GM23338 (cell line): ENCODE measurements at regions not wholly inside any gene's neighbourhood (a gene's known extent, or its start where the extent isn't known, plus 50 kb on each side); places are given as distances from the start of the nearest gene placed in this dataset.

Experiments
- CREB1 ChIP-seq: fragments of 250-450 bp; sonication (Bioruptor Pico); IDR thresholded peaks from 2 replicates; pipeline ENCODE4 v1.5.0; 2020; ENCODE audit warnings: low read depth, mild to moderate bottlenecking, moderate library complexity
- EZH2 ChIP-seq: fragments of 200-600 bp; sonication (generic); IDR thresholded peaks from one replicate; pipeline ENCODE4 v1.8.0; 2017; ENCODE audit warnings: antibody characterized with exemption, mild to moderate bottlenecking, low read depth; ENCODE audit not compliant: unreplicated experiment
- EZH2phosphoT487 ChIP-seq: fragments of 200-600 bp; sonication (generic); IDR thresholded peaks from one replicate; pipeline ENCODE4 v1.8.1; 2018; ENCODE audit warnings: antibody characterized with exemption; ENCODE audit not compliant: unreplicated experiment
- JUNB ChIP-seq: IDR thresholded peaks from one replicate; pipeline ENCODE4 v1.6.1; 2016; ENCODE audit warnings: antibody characterized with exemption; ENCODE audit not compliant: unreplicated experiment
- POLR2AphosphoS5 ChIP-seq: IDR thresholded peaks from 2 replicates; pipeline ENCODE4 v1.6.1; 2016; ENCODE audit warnings: antibody characterized with exemption, low read depth
- STAT1 ChIP-seq: IDR thresholded peaks from one replicate; pipeline ENCODE4 v1.6.1; 2016; ENCODE audit warnings: antibody characterized with exemption; ENCODE audit not compliant: unreplicated experiment
- ZNF114 ChIP-seq: fragments of 250-450 bp; sonication (Bioruptor Pico); IDR thresholded peaks from 2 replicates; pipeline ENCODE4 v1.5.0; 2020; ENCODE audit warnings: mild to moderate bottlenecking, moderate library complexity
- ZNF331 ChIP-seq: fragments of 250-450 bp; sonication (Bioruptor Pico); IDR thresholded peaks from 2 replicates; pipeline ENCODE4 v1.5.0; 2020; ENCODE audit warnings: low read depth, mild to moderate bottlenecking, moderate library complexity
- TF ChIP-seq, protein P1 (sequence below), 2 experiments: fragments of 200-600 bp in 1 of 2; sonication (generic) in 1 of 2; conservative IDR thresholded peaks; 2 replicates each; pipeline versions ENCODE4 v1.5.1 to v1.6.1; 2016 to 2017; ENCODE audit warnings: antibody characterized with exemption in 2 of 2, low read depth in 2 of 2, mild to moderate bottlenecking in 2 of 2, moderate library complexity in 1 of 2
- TF ChIP-seq, protein P2 (sequence below): IDR thresholded peaks from one replicate; pipeline ENCODE4 v1.6.1; 2018; ENCODE audit warnings: antibody characterized with exemption; ENCODE audit not compliant: unreplicated experiment
- TF ChIP-seq, protein P3 (sequence below): IDR thresholded peaks from 2 replicates; pipeline ENCODE4 v1.6.1; 2016; ENCODE audit warnings: antibody characterized with exemption
- TF ChIP-seq, protein P4 (sequence below): fragments of 250-450 bp; sonication (Bioruptor Pico); IDR thresholded peaks from 2 replicates; pipeline ENCODE4 v1.5.0; 2020; ENCODE audit warnings: mild to moderate bottlenecking, moderate library complexity

DNA sequence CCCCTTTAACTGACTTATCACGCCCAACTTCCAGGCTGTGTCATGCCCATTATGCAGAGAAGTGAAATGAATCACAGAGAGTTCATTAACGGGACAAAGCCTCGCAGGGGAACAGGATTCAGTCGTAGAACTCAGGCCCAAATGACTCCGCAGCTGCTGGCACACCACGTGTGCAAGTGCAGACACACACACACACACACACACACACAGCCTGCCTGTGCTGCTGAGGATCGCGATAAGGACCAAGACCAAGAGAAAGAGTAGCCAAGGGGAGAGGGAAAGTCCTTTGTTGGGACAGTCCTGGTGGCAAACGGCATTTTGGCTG, 90.0 kb upstream of the TAF1B start:
- TF ChIP-seq, protein P1, sequence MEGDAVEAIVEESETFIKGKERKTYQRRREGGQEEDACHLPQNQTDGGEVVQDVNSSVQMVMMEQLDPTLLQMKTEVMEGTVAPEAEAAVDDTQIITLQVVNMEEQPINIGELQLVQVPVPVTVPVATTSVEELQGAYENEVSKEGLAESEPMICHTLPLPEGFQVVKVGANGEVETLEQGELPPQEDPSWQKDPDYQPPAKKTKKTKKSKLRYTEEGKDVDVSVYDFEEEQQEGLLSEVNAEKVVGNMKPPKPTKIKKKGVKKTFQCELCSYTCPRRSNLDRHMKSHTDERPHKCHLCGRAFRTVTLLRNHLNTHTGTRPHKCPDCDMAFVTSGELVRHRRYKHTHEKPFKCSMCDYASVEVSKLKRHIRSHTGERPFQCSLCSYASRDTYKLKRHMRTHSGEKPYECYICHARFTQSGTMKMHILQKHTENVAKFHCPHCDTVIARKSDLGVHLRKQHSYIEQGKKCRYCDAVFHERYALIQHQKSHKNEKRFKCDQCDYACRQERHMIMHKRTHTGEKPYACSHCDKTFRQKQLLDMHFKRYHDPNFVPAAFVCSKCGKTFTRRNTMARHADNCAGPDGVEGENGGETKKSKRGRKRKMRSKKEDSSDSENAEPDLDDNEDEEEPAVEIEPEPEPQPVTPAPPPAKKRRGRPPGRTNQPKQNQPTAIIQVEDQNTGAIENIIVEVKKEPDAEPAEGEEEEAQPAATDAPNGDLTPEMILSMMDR (conservative IDR thresholded peaks at IDR 0.05; ENCODE audit: low read depth in 2 of 2), result no peak
- TF ChIP-seq EZH2 (no peak), EZH2phosphoT487 (no peak), CREB1 (CRISPR knock-in tag) (no peak), POLR2AphosphoS5 (no peak), ZNF114 (CRISPR knock-in tag) (no peak), ZNF331 (no peak), STAT1 (no peak), JUNB (no peak)
- TF ChIP-seq, protein P2, sequence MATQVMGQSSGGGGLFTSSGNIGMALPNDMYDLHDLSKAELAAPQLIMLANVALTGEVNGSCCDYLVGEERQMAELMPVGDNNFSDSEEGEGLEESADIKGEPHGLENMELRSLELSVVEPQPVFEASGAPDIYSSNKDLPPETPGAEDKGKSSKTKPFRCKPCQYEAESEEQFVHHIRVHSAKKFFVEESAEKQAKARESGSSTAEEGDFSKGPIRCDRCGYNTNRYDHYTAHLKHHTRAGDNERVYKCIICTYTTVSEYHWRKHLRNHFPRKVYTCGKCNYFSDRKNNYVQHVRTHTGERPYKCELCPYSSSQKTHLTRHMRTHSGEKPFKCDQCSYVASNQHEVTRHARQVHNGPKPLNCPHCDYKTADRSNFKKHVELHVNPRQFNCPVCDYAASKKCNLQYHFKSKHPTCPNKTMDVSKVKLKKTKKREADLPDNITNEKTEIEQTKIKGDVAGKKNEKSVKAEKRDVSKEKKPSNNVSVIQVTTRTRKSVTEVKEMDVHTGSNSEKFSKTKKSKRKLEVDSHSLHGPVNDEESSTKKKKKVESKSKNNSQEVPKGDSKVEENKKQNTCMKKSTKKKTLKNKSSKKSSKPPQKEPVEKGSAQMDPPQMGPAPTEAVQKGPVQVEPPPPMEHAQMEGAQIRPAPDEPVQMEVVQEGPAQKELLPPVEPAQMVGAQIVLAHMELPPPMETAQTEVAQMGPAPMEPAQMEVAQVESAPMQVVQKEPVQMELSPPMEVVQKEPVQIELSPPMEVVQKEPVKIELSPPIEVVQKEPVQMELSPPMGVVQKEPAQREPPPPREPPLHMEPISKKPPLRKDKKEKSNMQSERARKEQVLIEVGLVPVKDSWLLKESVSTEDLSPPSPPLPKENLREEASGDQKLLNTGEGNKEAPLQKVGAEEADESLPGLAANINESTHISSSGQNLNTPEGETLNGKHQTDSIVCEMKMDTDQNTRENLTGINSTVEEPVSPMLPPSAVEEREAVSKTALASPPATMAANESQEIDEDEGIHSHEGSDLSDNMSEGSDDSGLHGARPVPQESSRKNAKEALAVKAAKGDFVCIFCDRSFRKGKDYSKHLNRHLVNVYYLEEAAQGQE, result no peak
- TF ChIP-seq, protein P3, sequence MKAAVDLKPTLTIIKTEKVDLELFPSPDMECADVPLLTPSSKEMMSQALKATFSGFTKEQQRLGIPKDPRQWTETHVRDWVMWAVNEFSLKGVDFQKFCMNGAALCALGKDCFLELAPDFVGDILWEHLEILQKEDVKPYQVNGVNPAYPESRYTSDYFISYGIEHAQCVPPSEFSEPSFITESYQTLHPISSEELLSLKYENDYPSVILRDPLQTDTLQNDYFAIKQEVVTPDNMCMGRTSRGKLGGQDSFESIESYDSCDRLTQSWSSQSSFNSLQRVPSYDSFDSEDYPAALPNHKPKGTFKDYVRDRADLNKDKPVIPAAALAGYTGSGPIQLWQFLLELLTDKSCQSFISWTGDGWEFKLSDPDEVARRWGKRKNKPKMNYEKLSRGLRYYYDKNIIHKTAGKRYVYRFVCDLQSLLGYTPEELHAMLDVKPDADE, result no peak
- TF ChIP-seq, protein P4, sequence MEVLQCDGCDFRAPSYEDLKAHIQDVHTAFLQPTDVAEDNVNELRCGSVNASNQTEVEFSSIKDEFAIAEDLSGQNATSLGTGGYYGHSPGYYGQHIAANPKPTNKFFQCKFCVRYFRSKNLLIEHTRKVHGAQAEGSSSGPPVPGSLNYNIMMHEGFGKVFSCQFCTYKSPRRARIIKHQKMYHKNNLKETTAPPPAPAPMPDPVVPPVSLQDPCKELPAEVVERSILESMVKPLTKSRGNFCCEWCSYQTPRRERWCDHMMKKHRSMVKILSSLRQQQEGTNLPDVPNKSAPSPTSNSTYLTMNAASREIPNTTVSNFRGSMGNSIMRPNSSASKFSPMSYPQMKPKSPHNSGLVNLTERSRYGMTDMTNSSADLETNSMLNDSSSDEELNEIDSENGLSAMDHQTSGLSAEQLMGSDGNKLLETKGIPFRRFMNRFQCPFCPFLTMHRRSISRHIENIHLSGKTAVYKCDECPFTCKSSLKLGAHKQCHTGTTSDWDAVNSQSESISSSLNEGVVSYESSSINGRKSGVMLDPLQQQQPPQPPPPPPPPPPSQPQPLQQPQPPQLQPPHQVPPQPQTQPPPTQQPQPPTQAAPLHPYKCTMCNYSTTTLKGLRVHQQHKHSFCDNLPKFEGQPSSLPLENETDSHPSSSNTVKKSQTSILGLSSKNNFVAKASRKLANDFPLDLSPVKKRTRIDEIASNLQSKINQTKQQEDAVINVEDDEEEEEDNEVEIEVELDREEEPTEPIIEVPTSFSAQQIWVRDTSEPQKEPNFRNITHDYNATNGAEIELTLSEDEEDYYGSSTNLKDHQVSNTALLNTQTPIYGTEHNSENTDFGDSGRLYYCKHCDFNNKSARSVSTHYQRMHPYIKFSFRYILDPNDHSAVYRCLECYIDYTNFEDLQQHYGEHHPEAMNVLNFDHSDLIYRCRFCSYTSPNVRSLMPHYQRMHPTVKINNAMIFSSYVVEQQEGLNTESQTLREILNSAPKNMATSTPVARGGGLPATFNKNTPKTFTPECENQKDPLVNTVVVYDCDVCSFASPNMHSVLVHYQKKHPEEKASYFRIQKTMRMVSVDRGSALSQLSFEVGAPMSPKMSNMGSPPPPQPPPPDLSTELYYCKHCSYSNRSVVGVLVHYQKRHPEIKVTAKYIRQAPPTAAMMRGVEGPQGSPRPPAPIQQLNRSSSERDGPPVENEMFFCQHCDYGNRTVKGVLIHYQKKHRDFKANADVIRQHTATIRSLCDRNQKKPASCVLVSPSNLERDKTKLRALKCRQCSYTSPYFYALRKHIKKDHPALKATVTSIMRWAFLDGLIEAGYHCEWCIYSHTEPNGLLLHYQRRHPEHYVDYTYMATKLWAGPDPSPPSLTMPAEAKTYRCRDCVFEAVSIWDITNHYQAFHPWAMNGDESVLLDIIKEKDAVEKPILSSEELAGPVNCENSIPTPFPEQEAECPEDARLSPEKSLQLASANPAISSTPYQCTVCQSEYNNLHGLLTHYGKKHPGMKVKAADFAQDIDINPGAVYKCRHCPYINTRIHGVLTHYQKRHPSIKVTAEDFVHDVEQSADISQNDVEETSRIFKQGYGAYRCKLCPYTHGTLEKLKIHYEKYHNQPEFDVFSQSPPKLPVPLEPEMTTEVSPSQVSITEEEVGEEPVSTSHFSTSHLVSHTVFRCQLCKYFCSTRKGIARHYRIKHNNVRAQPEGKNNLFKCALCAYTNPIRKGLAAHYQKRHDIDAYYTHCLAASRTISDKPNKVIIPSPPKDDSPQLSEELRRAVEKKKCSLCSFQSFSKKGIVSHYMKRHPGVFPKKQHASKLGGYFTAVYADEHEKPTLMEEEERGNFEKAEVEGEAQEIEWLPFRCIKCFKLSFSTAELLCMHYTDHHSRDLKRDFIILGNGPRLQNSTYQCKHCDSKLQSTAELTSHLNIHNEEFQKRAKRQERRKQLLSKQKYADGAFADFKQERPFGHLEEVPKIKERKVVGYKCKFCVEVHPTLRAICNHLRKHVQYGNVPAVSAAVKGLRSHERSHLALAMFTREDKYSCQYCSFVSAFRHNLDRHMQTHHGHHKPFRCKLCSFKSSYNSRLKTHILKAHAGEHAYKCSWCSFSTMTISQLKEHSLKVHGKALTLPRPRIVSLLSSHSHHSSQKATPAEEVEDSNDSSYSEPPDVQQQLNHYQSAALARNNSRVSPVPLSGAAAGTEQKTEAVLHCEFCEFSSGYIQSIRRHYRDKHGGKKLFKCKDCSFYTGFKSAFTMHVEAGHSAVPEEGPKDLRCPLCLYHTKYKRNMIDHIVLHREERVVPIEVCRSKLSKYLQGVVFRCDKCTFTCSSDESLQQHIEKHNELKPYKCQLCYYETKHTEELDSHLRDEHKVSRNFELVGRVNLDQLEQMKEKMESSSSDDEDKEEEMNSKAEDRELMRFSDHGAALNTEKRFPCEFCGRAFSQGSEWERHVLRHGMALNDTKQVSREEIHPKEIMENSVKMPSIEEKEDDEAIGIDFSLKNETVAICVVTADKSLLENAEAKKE (CRISPR knock-in tag), result no peak
